HepG2 (cell line): ENCODE measurements at regions not wholly inside any gene's neighbourhood (a gene's known extent, or its start where the extent isn't known, plus 50 kb on each side); places are given as distances from the start of the nearest gene placed in this dataset.
"Not testable (repeated sequence)": the region's sequence is repeated elsewhere in the genome, so short reads cannot be mapped to it uniquely, and the experiment has no call there.

ENCODE experiments used
- MYC ChIP-seq: sonication (generic); formaldehyde crosslinking; IDR thresholded peaks from 2 replicates; pipeline ENCODE4 v1.9.0; 2021; ENCODE audit warnings: missing genetic modification reagents, borderline replicate concordance
- POLR2A ChIP-seq, 2 experiments: IDR thresholded peaks; 2 replicates each; pipeline ENCODE4 v1.6.1; 2011; ENCODE audit warnings: low read depth in 2 of 2, low read length in 2 of 2, mild to moderate bottlenecking in 1 of 2, moderate library complexity in 1 of 2; ENCODE audit not compliant: insufficient read depth in 1 of 2

- TF ChIP-seq POLR2A (IDR thresholded peaks at IDR 0.05; ENCODE audit: insufficient read depth in 1 of 2, low read depth in 2 of 2, low read length in 2 of 2); MYC: not testable (repeated sequence)
Measured at GRCh38 chrY:3491423-3491822, 87.4 kb upstream of the TGIF2LY start.
